Stimulated activated CD4-positive, alpha-beta T cell treated with anti-CD3 and anti-CD28 coated beads, Interleukin-1b, Interleukin-23, amount 100 ng/mL, for 1 hour (primary cell): ENCODE measurements at regions not wholly inside any gene's neighbourhood (a gene's known extent, or its start where the extent isn't known, plus 50 kb on each side); places are given as distances from the start of the nearest gene placed in this dataset.

ENCODE experiments used
- DNase-seq, 2 donors: peaks; one replicate each; pipeline ENCODE4 v3.0.0-alpha.2; 2020; ENCODE audit warnings: low read depth in 2 of 2

DNA sequence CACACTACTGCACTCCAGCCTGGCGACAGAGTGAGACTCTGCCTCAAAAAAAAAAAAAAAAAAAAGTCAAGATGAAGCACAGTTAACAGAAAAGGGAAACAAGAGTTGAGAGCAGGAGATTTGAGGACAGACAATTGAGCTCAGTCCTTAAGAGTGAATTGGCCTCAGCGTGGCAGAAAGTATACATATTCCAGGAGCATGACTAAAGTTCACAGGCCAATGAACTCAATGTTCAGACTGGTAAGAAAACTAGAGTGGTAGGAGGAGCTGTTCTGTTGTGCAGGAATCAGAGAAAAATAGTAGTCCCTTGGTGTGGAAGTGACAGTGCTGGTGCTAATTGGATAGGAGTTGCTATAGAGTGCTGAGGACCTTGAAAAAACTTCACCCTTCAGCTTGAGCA lies 60.0 kb downstream of the NRN1 start:
- no peak for DNase-seq

DNA sequence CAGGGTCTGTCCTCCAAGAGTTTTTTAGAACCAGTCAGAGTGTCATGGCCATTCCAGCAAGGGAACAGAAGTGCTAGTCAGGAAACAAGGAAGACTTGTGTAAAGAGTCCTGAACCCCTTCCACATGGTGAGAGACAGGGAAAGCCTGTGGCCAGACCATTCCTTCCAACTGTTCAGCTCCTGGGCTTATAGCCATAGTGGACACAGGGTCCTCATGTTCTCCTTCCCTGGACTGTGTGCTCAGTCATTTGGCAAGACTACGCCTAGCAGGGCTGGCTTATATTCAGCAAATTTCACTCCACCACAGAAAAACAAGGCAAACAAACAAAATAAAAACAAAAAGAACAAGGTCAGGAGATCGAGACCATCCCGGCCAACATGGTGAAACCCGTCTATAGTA lies 60.5 kb downstream of the NRN1 start:
- DNase-seq = no peak

DNA sequence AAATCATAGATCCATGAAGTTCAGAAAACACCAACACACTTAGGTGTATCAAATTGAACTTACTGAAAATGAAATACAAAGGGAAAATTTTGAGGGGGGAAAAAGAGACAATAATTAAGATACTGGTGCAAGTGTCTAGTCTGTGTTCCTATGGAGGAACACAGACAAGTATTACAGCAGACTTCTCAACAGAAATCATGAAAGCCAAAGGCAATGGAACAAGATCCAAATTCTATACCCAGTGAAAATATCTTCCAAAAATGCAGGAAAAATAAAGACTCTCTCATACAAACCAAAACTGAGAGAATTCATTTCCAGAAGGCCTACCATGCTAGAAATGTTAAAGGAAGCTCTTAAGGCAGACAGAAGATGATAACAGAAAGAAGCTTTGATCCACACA lies 63.1 kb downstream of the NRN1 start:
- DNase-seq = no peak

DNA sequence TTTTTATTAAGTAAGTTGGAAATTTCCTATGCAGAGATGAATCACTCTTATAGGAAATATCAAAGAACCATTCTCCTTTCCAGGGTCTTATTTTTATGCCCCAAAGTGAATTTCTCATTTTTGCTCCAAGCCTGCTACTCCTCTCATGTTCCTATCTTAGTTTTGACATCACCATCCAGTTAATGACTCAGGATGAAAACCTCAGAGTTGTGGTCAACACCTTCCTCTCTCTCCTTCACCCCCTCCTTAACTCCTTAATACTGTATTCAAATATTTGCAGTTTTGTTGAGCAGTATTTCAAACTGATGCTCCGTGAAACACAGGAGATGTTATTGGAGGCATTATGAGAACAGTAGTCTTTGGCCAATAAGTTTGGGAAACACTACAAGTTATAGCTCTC lies 64.1 kb downstream of the NRN1 start:
- no peak for DNase-seq

DNA sequence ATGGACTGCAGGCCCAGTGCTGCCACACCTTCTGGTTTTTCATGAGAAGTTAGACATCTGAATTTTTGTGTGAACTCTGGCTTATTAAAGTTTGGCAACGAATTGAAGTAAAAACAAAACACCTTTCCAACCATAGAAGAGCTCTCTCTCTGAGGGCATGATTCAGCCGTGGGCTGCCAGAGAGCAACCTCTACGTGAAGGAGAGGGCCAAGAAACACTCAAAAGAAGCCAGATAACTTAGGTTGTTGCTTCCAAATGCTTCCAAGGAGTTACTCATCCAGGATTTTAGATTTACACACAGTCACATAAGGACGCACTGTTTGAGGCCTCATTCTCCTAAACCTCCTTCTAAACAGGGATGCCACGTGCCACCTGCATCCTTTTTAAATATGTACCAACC lies 65.5 kb downstream of the NRN1 start:
- no peak for DNase-seq

DNA sequence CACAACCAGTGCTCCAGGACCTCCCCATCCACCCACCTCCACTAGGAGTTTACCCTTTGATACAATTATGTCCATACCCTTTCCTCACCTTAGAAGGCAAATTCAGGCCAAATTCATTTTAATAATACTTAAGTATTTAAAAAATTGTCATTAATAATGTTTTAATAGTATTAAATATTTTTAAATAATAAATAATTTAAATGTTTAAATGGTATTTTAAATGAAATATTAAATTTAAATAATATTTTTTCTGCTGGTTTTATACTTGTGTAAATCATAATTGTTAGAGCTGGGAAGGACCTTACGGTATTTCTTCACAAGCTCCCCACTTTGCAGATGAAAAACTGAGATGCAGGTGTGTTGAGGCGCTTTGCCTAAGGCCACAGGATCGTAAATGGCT lies 67.8 kb downstream of the NRN1 start:
- no peak for DNase-seq

DNA sequence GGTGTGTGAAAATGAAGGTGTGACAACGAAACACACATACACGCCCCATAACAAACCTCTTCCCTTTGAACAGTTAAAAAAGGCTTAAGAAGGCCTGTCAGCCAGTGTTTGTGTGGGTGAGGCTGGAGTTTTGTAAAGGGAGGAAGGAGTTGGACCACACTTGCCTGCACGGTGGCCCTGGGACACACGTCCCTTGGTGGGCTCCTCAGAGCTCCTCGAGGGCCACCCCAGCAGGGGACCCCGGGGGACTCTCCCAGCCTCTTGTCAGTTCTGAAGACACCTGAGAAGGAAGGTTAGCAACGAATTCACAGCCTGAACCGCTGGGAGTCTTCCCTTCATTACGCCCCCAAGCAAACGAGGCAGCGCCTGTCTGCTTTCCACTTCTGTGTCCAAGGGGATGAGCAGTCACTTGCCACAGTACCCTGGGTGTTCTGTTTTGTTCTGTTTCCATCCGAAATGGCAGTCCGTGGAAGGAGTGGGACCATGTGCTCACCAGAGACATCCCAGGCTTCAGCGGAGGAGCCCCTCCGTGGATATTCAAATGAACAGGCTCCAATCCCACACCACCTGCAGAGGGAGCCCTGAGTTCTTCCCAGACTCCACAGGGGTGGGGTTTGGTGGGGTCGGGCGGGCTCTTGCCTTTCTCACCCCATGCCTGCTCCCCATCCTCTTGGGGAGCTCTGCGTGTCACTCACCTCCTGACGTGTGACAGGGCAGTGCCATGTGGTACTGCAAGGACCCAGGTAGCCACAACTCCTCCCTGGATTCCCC lies 68.6 kb downstream of the NRN1 start:
- no peak for DNase-seq

DNA sequence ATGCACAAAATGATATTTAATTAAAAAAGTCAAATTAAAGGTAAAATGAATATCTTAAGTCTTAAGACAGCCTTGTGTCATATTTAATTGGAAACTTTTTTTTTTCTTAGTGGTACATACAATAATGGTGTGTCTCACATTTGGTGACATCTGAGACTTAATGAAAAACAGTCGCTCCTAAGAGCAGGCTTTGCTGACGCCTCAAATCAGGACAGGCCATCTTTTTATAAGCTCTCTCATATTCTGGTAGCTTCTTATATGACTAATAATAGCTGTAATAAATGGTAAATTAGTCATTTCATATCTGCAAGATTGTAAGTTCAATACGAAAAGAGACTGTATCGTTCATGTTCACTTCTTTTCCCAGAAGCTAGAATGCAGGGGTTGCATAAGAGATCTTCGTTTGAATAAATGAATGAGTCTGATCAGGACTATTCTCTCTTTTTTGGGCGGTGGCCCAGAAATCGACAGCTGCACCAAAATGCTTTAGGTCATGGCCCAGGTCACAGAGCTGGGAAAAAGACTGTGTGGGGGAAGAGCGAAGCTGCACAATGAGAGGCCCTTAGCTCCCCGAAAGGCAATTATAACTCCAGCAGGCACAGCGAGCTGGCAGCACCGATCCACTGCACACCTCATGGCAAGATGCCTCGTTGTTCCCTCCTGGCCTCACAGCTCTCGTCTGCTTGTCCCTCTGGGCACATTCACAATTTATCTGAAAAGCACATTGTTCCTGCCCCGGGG lies 69.4 kb downstream of the NRN1 start:
- no peak for DNase-seq

DNA sequence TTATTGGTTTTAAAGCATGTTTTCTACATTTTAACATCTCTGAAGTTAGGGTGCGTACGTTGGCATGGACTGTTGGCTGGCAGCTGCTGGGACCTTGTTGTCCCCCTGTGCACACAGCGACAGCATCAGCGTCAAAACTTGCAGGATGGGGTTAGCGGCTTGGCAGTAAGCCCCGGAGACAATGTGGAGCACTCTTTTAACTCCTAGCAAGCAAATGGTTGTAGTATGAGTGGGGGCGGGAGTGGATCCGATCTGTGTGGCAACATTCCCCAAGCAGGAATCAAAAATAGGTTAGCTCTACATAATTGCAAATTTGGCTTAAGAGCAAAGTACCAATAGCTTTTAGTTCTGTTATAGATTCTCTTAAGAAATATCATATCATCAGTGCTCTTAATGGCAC lies 70.1 kb downstream of the NRN1 start:
- no peak for DNase-seq

DNA sequence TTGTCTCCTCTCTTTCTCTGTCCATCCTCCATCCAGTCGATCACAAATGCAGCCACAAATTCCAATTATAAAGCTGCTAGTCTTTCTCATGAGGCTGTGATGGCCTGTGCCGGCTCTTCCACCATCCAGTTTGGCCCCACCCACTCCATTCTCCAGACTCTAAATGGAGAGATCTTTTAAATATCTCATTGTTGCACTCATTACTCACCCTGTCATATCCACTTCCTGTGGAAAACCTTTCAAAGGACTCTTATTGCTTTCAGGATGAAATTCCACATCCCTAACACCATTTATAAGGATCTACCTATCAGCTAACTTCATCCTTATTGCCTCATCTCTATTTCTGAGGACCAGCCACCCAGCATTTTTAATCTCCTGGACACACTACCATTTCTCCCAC lies 70.6 kb downstream of the NRN1 start:
- no peak for DNase-seq

DNA sequence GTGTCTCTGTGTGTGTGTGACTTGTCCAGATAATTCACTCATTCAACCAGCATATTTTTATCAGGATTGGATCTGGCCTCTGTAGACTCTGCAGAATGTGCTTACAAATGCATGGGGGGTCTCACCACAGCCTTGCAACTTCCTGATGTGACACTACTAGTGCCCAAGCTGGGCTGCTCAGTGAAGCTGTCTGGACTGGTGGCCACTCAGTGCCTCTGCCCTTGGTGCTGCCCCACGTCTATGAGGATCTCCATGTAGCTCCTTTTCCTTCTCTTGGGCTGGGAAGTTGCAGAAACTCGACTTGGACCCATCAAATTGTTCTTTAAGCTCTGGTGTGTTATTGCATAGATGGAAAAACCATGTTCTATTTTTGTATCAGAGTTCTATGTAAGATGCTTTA lies 75.8 kb downstream of the NRN1 start:
- no peak for DNase-seq

DNA sequence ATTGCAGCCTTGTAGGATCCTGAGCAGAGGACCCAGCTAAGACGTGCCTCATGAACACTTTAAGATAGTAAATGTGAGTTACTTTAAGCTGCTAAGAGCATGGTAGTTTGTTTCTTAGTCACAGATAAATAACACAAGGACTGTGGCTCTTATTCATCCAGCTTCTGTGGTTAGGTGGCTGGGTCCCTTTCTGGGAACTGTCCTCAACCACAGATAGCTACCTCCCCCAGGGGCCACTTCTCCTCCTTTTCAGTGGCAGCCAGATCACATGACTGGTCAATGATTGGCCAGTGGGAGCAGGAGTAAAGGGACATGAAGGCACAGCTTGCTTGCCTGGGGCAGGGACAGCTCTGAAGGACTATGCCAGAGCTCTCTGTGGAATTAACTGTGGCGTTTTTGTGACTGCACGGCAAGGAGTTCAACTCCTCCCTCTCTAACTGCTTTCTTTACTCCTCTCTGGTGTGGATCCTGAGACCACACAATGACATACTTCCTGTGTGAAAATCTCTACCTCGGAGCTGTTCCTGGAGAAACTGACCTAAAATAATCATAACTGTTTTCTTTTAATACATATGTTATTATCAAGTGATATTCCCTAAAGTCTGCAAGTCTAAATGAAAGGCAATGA lies 76.5 kb downstream of the NRN1 start:
- DNase-seq = no peak

DNA sequence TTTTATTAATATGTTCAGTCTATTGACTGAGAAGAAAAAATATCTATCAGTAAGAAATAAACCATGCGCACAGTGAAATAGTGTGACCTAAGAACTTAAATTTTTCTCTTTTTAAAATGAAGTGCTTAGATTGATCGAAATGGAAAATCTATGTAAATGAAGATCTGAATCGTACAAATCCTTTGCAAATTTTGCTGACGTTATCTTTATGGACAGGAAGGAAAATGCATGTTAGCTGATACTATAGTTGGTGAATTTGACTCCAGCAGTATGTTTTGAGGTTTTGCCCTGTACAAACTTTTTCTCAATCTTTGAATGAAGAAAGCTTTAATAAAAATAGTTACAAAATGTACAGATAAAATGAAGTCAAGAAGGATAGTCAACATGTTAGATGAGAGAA lies 82.9 kb downstream of the NRN1 start:
- DNase-seq = no peak

DNA sequence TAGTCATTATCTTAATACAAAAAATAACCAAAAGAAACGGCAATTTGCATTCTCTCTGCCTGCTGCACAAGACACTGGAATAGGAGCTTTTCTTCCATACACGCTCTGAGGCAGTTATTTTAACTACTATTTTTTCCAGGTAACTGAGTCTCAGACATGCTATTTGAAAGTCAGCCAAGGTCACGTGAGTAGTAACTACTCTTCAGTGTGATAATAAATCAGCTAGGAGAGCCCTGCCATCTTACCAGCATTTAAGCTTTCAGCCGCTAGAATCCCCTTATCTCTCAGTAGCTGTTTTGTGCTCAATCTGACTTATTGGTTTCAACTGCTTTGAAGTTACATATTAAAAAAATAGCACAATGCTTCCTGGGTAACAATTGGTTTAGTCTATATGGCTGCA lies 84.5 kb downstream of the NRN1 start:
- no peak for DNase-seq

DNA sequence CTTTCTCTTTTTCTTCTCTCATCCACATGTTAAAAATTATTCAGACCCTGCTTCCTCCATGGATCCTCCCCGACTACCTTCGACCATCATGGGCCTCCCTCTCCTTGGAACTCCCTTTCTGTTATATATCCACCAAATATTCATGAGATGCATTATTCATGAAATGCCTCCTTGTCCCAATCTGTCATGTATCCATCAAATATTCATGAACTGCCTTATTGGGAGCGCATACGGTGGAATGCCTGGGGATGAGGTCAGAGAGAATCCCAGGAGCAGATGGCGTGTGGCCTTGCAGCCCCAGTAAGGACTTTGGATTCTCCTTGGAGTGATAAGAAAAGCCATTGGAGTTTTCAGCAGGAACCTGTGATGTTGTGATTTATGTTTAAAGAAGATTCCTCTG lies 97.0 kb downstream of the NRN1 start:
- DNase-seq = no peak

DNA sequence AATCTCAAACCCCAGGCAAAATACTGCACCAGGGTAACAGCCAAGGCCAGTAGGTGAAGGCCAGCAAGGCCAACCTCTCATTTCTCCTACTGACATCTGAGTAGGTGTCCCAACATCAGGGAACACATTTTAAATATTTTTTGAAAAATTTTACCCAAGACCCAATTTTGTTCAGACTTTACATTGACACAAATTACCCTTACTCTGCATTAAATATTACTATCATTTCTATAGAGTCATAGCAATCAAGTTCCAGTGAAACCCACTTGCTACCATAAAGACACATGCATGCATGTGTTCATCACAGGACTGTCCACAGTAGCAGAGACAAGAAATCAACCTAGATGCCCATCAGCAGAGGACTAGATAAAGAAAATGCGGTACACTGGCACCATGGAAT lies 99.9 kb downstream of the NRN1 start:
- DNase-seq = no peak

DNA sequence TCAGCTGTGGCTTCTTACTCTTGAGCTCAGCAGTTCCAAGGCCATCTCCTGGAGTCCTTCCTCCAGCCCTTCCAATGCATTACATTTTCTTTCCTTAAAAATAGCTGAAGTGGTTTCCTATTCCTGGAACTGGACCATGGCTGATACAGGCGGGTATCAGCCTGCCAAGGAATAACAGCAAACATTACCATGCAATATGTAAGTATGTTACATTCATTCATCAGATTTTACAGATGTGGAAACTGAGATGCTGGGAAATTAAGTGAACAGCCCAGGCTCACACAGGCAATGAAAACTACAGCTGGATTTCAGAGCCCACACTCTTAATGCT lies 100.4 kb downstream of the NRN1 start:
- DNase-seq = no peak

DNA sequence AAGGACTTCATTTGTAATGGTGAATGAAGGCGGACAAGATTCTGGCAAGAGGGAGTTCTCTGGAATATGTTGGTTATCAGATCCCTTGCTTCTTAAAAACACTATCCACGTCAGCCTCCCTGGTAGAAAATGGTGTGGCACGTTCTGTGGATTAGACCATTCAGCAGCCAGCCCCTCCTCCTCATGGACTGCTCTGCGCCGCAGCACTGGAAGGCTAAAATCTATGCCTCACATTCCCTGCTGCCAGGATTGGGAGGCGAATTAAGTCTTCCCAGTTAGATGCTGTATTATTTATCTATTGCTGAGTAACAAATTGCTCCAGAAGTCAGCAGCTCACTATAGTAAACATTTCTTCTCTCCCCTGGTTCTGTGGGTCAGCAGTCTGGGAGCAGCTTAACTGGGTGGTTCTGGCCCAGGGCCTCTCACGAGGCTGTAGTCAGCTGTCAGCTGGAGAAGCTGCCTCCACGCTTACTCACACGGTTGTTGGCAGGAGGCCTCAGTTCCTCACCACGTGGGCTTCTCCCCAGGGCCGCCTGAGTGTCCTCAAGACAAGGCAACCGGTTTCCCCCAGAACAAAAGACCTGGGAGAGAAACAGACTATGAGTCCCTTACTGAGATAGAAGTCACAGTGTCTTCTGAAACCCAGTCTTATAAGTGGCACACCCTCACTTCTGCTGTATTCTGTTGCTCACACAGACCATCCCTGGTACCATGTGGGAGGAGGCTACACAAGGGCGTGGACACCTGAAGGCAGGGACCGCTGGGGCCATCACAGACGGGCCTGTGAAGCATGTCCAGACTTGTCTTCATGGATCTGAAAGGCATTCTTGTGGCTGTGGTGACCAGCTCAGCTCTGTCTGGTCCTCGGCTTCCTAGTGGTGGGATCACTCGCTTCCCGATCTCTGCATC lies 101.0 kb downstream of the NRN1 start:
- DNase-seq = no peak

DNA sequence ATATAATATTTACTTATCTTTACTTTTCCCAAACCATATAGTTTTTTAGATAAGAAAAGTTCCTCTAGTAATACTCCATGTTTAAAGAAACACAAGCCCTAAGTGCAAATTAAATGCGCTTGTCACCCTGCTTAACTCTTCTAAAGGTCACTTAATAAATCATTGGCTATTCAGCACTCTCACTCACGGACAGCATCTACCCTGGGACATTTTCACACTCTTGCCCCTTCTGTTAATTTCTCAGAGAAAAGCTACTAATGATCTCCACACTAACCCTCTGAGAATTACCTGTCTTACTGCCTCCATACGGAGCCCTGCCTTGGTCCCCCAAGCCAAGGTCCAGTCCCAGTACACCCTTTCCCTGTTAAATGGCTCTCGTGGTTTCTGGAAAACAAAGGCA lies 102.2 kb downstream of the NRN1 start:
- DNase-seq = no peak

DNA sequence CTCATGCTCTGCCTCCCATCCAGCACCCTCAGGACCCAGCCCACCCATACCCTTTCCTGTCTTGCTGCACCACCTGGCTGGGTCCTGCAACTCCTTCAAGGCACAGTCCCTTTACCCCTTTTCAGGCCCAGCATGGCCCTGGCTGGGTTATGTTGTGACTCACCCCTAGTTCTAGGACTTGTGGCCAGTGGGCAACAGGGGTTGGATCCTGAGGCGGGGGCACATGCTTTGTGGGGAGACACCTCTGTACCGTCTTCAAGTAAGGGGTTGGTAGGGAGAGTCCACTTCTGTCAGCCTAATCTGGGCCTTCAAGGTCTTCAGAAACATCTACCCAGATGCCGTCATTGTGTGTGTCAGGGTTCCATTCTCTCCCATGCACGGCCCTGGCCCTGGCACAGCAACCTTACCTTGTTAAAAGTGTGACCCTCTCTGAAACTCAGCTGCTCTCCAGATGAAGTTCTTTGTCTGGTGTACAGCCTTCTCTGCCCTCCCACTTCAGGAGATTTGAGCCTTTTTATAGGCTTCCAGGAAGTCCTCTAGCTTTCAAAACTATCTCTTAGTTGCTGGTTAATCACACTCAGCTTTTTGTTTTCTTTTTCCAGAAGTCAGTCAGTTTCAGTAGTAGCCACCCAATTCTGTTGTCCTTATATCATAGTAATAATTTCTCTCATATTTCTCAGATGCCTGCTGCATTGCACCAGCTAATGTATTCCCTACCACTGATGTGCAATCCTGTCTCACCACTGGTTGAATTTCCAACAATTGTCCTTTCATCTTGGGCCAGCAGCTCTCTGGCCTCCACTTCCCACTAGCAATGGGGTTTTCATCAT lies 107.3 kb downstream of the NRN1 start:
- DNase-seq = no peak

DNA sequence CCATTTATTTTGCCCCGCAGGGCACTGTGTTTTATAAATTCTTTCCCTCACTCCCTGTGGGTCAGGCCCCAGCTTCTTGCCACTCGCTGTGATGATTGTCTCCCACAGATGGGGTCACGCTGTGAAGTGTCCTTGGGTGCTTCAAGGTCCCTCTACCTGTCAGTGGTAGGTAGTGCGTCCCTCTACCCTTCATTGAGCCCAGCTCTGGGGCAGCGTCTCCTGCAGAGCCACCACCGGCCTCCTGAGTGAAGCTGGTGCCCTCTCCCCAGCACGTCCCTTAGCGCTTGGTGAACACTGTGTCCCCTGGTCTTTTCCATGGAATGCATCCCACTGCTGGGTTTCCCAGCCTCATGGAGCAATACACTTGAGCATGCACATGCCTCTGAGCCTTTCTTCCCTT lies 108.2 kb downstream of the NRN1 start:
- no peak for DNase-seq
